Calu3 (cell line): ENCODE measurements at regions not wholly inside any gene's neighbourhood (a gene's known extent, or its start where the extent isn't known, plus 50 kb on each side); places are given as distances from the start of the nearest gene placed in this dataset.

Source experiments
- BruUV-seq: library from RNA; stranded (reverse); fragments of 400-500 nt; replicated peaks from 2 replicates; lab custom pipeline; 2021; lab: Mats Ljungman, UMichigan
- CTCF ChIA-PET: fragments of 300-600 bp; sonication (Branson Sonifier 250); formaldehyde crosslinking; loops from one replicate; lab custom pipeline; 2022; ENCODE audit warnings: antibody characterized with exemption; lab: Charles Lee
- DNase-seq: peaks from one replicate; pipeline ENCODE4 v3.0.0; 2022
- H3K27ac Mint-ChIP-seq: one replicate; pipeline ENCODE4 v1.8.0; 2022; ENCODE audit warnings: mixed read lengths; ENCODE audit not compliant: unreplicated experiment
- H3K27me3 Mint-ChIP-seq: one replicate; pipeline ENCODE4 v1.8.0; 2022; ENCODE audit warnings: mixed read lengths; ENCODE audit not compliant: unreplicated experiment
- H3K36me3 Mint-ChIP-seq: one replicate; pipeline ENCODE4 v1.8.0; 2022; ENCODE audit warnings: mild to moderate bottlenecking, moderate library complexity, mixed read lengths; ENCODE audit not compliant: insufficient read depth, unreplicated experiment
- H3K4me1 Mint-ChIP-seq: one replicate; pipeline ENCODE4 v1.8.0; 2022; ENCODE audit warnings: mild to moderate bottlenecking, low read depth, mixed read lengths; ENCODE audit not compliant: unreplicated experiment
- H3K4me3 Mint-ChIP-seq: one replicate; pipeline ENCODE4 v1.8.0; 2022; ENCODE audit warnings: mild to moderate bottlenecking, low read depth, moderate library complexity, mixed read lengths; ENCODE audit not compliant: unreplicated experiment
- H3K9me3 Mint-ChIP-seq: one replicate; pipeline ENCODE4 v1.8.0; 2022; ENCODE audit warnings: low read depth, mixed read lengths; ENCODE audit not compliant: unreplicated experiment
- CTCF ChIP-seq: fragments of 200-600 bp; IDR thresholded peaks from one replicate; pipeline ENCODE4 v1.8.0; 2022; ENCODE audit warnings: antibody characterized with exemption; ENCODE audit not compliant: unreplicated experiment
- intact Hi-C: fragments of 100-400 bp; cut with micrococcal nuclease; formaldehyde crosslinking; loops from one replicate; pipeline ENCODE4 v1.10.0; 2022; ENCODE audit not compliant: unreplicated experiment

- intact Hi-C loops: no loop called here
- BruUV-seq: no TSS peak
- Mint-ChIP-seq H3K4me1 (peaks cover 15% of the 10 kb centered on the region), H3K27ac (no peak overlapping the region), H3K36me3 (no peaks in the 10 kb centered on the region), H3K27me3 (no peaks in the 10 kb centered on the region), H3K4me3 (no peak overlapping the region), H3K9me3 (no peaks in the 10 kb centered on the region)
- DNase-seq: no peak
- TF ChIP-seq CTCF: no peak
- CTCF ChIA-PET: interaction anchor here (0.6 kb wide), 1 partner anchor 84 kb away, joined by 4 read pairs; no protein-coding TSS in a partner anchor
Measured at GRCh38 chr9:38118862-38119438, 49.9 kb upstream of the SHB start.
